HCT116 (cell line): ENCODE measurements at regions not wholly inside any gene's neighbourhood (a gene's known extent, or its start where the extent isn't known, plus 50 kb on each side); places are given as distances from the start of the nearest gene placed in this dataset.

ENCODE experiments used
- POLR2A ChIP-seq: IDR thresholded peaks from 2 replicates; pipeline ENCODE4 v1.7.0; 2011; ENCODE audit warnings: borderline replicate concordance; ENCODE audit not compliant: insufficient read depth, insufficient read length; ENCODE audit errors: extremely low read depth
- POLR2AphosphoS5 ChIP-seq: IDR thresholded peaks from 2 replicates; pipeline ENCODE4 v1.6.1; 2011; ENCODE audit warnings: mild to moderate bottlenecking, low read depth, low read length, moderate library complexity
- TF ChIP-seq, protein P1 (sequence below), 3 experiments: fragments of 200-600 bp in 1 of 3; sonication (generic) in 1 of 3; IDR thresholded peaks in 2 of 3; conservative IDR thresholded peaks in 1 of 3; 2 replicates each; pipeline ENCODE4 v1.5.1; 2012 to 2017; ENCODE audit warnings: low read depth in 2 of 3, low read length in 2 of 3, antibody characterized with exemption in 1 of 3, borderline replicate concordance in 1 of 3, control low read depth in 1 of 3, mild to moderate bottlenecking in 1 of 3, mixed read lengths in 1 of 3, mixed run types in 1 of 3, moderate library complexity in 1 of 3; ENCODE audit not compliant: insufficient read depth in 1 of 3

DNA sequence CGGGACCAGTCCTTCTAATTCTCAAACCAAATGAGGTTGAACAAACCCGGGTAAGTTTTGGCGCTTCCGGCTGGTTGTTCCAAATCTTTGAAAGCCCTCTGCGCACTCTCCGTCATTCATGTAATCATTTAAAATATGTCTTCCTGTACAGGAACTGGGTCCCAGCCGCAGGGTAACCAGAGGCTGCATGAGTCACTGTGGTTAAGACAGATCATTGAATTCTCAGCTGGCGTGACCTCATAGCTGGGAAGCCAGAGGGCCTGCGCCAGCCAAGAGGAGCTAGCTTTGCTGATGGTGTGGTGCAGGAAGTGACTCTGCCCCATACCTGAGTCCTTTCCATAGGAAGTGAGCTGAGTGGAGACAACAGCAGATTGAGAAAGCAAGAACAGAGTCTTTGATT is 135.2 kb downstream of the TSHZ3 start:
- TF ChIP-seq POLR2A (no peak), POLR2AphosphoS5 (no peak)
- TF ChIP-seq, protein P1, sequence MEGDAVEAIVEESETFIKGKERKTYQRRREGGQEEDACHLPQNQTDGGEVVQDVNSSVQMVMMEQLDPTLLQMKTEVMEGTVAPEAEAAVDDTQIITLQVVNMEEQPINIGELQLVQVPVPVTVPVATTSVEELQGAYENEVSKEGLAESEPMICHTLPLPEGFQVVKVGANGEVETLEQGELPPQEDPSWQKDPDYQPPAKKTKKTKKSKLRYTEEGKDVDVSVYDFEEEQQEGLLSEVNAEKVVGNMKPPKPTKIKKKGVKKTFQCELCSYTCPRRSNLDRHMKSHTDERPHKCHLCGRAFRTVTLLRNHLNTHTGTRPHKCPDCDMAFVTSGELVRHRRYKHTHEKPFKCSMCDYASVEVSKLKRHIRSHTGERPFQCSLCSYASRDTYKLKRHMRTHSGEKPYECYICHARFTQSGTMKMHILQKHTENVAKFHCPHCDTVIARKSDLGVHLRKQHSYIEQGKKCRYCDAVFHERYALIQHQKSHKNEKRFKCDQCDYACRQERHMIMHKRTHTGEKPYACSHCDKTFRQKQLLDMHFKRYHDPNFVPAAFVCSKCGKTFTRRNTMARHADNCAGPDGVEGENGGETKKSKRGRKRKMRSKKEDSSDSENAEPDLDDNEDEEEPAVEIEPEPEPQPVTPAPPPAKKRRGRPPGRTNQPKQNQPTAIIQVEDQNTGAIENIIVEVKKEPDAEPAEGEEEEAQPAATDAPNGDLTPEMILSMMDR (IDR thresholded peaks at IDR 0.05 in 2 of 3, conservative IDR thresholded peaks at IDR 0.05 in 1 of 3; ENCODE audit: borderline replicate concordance in 1 of 3, insufficient read depth in 1 of 3, low read depth in 2 of 3, low read length in 2 of 3), result no peak
